Upper lobe of left lung (tissue), 6 donors: ENCODE measurements at regions not wholly inside any gene's neighbourhood (a gene's known extent, or its start where the extent isn't known, plus 50 kb on each side); places are given as distances from the start of the nearest gene placed in this dataset.

Experiments used
- ATAC-seq, 2 donors: fragments of 200-7000 bp; cut with Tn5 transposase; one replicate each; pipeline ENCODE4 v1.9.1; 2022; ENCODE audit warnings: mild to moderate bottlenecking in 2 of 2, moderate library complexity in 2 of 2; ENCODE audit not compliant: low FRiP score in 2 of 2
- DNase-seq, 2 donors: peaks; one replicate each; pipeline ENCODE4 v3.0.0-alpha.2; 2019 to 2020
- H3K27ac ChIP-seq, 4 donors: fragments of 200-600 bp; sonication (generic); one replicate each; pipeline ENCODE4 v1.5.1; 2016 to 2019
- H3K27me3 ChIP-seq, 4 donors: fragments of 200-600 bp; sonication (generic); one replicate each; pipeline ENCODE4 v1.5.1; 2017 to 2019
- H3K36me3 ChIP-seq, 4 donors: fragments of 200-600 bp; sonication (generic); one replicate each; pipeline ENCODE4 v1.5.1; 2016 to 2019
- H3K4me1 ChIP-seq, 4 donors: fragments of 200-600 bp; sonication (generic); one replicate each; pipeline ENCODE4 v1.5.1; 2018 to 2019
- H3K4me3 ChIP-seq, 4 donors: fragments of 200-600 bp; sonication (generic); one replicate each; pipeline ENCODE4 v1.5.1; 2017 to 2019; ENCODE audit warnings: mild to moderate bottlenecking in 2 of 4, moderate library complexity in 1 of 4
- H3K9me3 ChIP-seq, 4 donors: fragments of 200-600 bp; sonication (generic); one replicate each; pipeline ENCODE4 v1.5.1; 2018 to 2019
- CTCF ChIP-seq, 6 experiments: fragments of 450-650 bp in 4 of 6; fragments of 200-600 bp in 2 of 6; sonication (generic) in 2 of 6; IDR thresholded peaks; one replicate each; pipeline ENCODE4 v1.5.1; 2016 to 2019; ENCODE audit warnings: antibody characterized with exemption in 6 of 6
- EP300 ChIP-seq, 4 donors: sonication (generic); formaldehyde crosslinking; IDR thresholded peaks; one replicate each; pipeline ENCODE4 v1.5.1; 2017; ENCODE audit warnings: antibody characterized with exemption in 4 of 4, control low read depth in 2 of 4
- POLR2A ChIP-seq, 4 donors: fragments of 450-650 bp; IDR thresholded peaks; one replicate each; pipeline ENCODE4 v1.5.1; 2016 to 2017; ENCODE audit warnings: antibody characterized with exemption in 4 of 4, mild to moderate bottlenecking in 2 of 4
- POLR2AphosphoS5 ChIP-seq, 2 donors: sonication (generic); formaldehyde crosslinking; IDR thresholded peaks; one replicate each; pipeline ENCODE4 v1.5.1; 2017; ENCODE audit warnings: antibody characterized with exemption in 2 of 2
- WGBS, 2 donors: methylation state at CpG; one replicate each; pipeline ENCODE4 v1.1.5; 2017 to 2018; 5-methylcytosine and 5-hydroxymethylcytosine counted together
- donor health status: DM: no; HTN: no; CAD: no; lungs with moderate emphysema.
- donor health status: DM: no; HTN: yes; CAD: no; lungs with severe emphysema.

- H3K9me3 ChIP-seq: no peaks in the 10 kb centered on the region
- H3K36me3 ChIP-seq: no peaks in the 10 kb centered on the region
- TF ChIP-seq CTCF (IDR thresholded peaks at IDR 0.05) (no peak), EP300 (IDR thresholded peaks at IDR 0.05) (peak in 1 of 4 donors; percentile 2)
- ATAC-seq (peak; percentile 13 to 63), DNase-seq (no peak)
- no peaks in the 10 kb centered on the region for H3K27me3 ChIP-seq
- peaks cover 20 to 30% (median 27%) of the 10 kb centered on the region in 4 donors for H3K4me1 ChIP-seq
- no peak overlapping the region for H3K4me3 ChIP-seq
- WGBS, 2 donors: 69 to 74% methylated on average over 3 of the region's 3 CpGs
- H3K27ac ChIP-seq: peak overlapping the region in 3 of 4 donors; percentile 25 to 61 (median 57)
Measured at GRCh38 chr3:16064642-16065414, 109.7 kb upstream of the GALNT15 start.

- no peak for DNase-seq
- Histone ChIP-seq H3K27me3 (no peaks in the 10 kb centered on the region), H3K9me3 (no peaks in the 10 kb centered on the region), H3K4me1 (peaks cover 9 to 16% (median 13%) of the 10 kb centered on the region in 4 donors), H3K27ac (no peak overlapping the region), H3K4me3 (no peak overlapping the region), H3K36me3 (no peaks in the 10 kb centered on the region)
- no peak for ATAC-seq
- 90 to 91% methylated on average over 1 of the region's 1 CpG for WGBS, 2 donors
- no peak for TF ChIP-seq CTCF (IDR thresholded peaks at IDR 0.05)
- no peak for TF ChIP-seq POLR2AphosphoS5 (IDR thresholded peaks at IDR 0.05)
- TF ChIP-seq EP300 (IDR thresholded peaks at IDR 0.05): no peak
- TF ChIP-seq POLR2A (IDR thresholded peaks at IDR 0.05): no peak
Measured at GRCh38 chr3:16066545-16066944, 107.9 kb upstream of the GALNT15 start.

- 86 to 90% methylated on average over 6 of the region's 6 CpGs for WGBS, 2 donors
- Histone ChIP-seq H3K27me3 (no peaks in the 10 kb centered on the region), H3K36me3 (no peaks in the 10 kb centered on the region), H3K27ac (no peak overlapping the region), H3K9me3 (no peaks in the 10 kb centered on the region), H3K4me1 (peaks cover 9 to 15% (median 13%) of the 10 kb centered on the region in 4 donors), H3K4me3 (no peak overlapping the region)
- DNase-seq: no peak
- ATAC-seq: peak in 1 of 2 donors; percentile 39
- TF ChIP-seq POLR2A (IDR thresholded peaks at IDR 0.05) (no peak), EP300 (IDR thresholded peaks at IDR 0.05) (no peak), CTCF (IDR thresholded peaks at IDR 0.05) (no peak), POLR2AphosphoS5 (IDR thresholded peaks at IDR 0.05) (no peak)
Measured at GRCh38 chr3:16066975-16067374, 107.5 kb upstream of the GALNT15 start.

- H3K4me3 ChIP-seq: no peak overlapping the region
- peaks cover 9 to 15% (median 13%) of the 10 kb centered on the region in 4 donors for H3K4me1 ChIP-seq
- ATAC-seq: no peak
- H3K27me3 ChIP-seq: no peaks in the 10 kb centered on the region
- TF ChIP-seq CTCF (IDR thresholded peaks at IDR 0.05) (no peak), POLR2A (IDR thresholded peaks at IDR 0.05) (no peak), EP300 (IDR thresholded peaks at IDR 0.05) (no peak), POLR2AphosphoS5 (IDR thresholded peaks at IDR 0.05) (no peak)
- no peaks in the 10 kb centered on the region for H3K9me3 ChIP-seq
- H3K27ac ChIP-seq: no peak overlapping the region
- no peak for DNase-seq
- 82 to 93% methylated on average over 2 of the region's 2 CpGs for WGBS, 2 donors
- no peaks in the 10 kb centered on the region for H3K36me3 ChIP-seq
Measured at GRCh38 chr3:16067837-16068471, 106.5 kb upstream of the GALNT15 start.
